ENCODE measurements at regions not wholly inside any gene's neighbourhood (a gene's known extent, or its start where the extent isn't known, plus 50 kb on each side); places are given as distances from the start of the nearest gene placed in this dataset.

DNA sequence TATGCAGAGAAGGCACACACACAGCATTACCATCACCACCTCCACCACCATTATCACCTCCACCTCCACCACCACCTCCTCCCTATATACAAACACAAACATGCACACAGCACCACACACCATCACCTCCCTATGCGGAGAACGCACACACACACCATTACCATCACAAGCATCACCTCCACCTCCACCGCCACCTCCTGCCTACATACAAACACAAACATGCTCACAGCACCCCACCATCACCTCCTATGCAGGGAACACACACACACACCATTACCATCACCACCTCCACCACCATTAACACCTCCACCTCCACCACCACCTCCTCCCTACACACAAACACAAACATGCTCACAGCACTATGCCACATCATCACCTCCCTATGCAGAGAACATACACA, 236.5 kb upstream of the AFDN start:
- TF ChIP-seq, protein P1, sequence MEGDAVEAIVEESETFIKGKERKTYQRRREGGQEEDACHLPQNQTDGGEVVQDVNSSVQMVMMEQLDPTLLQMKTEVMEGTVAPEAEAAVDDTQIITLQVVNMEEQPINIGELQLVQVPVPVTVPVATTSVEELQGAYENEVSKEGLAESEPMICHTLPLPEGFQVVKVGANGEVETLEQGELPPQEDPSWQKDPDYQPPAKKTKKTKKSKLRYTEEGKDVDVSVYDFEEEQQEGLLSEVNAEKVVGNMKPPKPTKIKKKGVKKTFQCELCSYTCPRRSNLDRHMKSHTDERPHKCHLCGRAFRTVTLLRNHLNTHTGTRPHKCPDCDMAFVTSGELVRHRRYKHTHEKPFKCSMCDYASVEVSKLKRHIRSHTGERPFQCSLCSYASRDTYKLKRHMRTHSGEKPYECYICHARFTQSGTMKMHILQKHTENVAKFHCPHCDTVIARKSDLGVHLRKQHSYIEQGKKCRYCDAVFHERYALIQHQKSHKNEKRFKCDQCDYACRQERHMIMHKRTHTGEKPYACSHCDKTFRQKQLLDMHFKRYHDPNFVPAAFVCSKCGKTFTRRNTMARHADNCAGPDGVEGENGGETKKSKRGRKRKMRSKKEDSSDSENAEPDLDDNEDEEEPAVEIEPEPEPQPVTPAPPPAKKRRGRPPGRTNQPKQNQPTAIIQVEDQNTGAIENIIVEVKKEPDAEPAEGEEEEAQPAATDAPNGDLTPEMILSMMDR (IDR thresholded peaks at IDR 0.05), result no peak
- TF ChIP-seq EP300 (IDR thresholded peaks at IDR 0.05; ENCODE audit: low read depth) (no peak), POLR2A (IDR thresholded peaks at IDR 0.05) (no peak)
